HAP-1 (cell line): ENCODE measurements at regions not wholly inside any gene's neighbourhood (a gene's known extent, or its start where the extent isn't known, plus 50 kb on each side); places are given as distances from the start of the nearest gene placed in this dataset.

Source experiments
- DNase-seq, 2 experiments: peaks; one replicate each; pipeline ENCODE4 v3.0.0-alpha.2; 2016 to 2020; ENCODE audit warnings: low spot score in 2 of 2
- H3K27me3 ChIP-seq: fragments of 250-450 bp; sonication (Bioruptor Pico); 2 replicates; pipeline ENCODE4 v1.5.1; 2020; ENCODE audit warnings: low read depth, mild to moderate bottlenecking, moderate library complexity
- H3K36me3 ChIP-seq: fragments of 250-450 bp; sonication (Bioruptor Pico); replicated peaks from 2 replicates; pipeline ENCODE4 v1.5.1; 2020; ENCODE audit warnings: mild to moderate bottlenecking
- H3K4me1 ChIP-seq: fragments of 250-450 bp; sonication (Bioruptor Pico); 2 replicates; pipeline ENCODE4 v1.5.1; 2020; ENCODE audit warnings: mild to moderate bottlenecking
- H3K4me3 ChIP-seq: fragments of 250-450 bp; sonication (Bioruptor Pico); 2 replicates; pipeline ENCODE4 v1.5.1; 2020; ENCODE audit warnings: mild to moderate bottlenecking, moderate library complexity
- H3K9me3 ChIP-seq: fragments of 250-450 bp; sonication (Bioruptor Pico); 2 replicates; pipeline ENCODE4 v1.5.1; 2020; ENCODE audit warnings: mild to moderate bottlenecking, moderate library complexity
- in situ Hi-C: fragments of 300-500 bp; cut with MboI; formaldehyde crosslinking; loops from 3 replicates; pipeline ENCODE4 v1.14.3; 2020; ENCODE audit warnings: low sequenced_read_pairs, inconsistent platforms, mixed read lengths

GRCh38 chr15:62807539-62808130 lies 234.9 kb upstream of the TPM1 start:
- in situ Hi-C loops = no loop called here
- H3K36me3 ChIP-seq = no peaks in the 10 kb centered on the region
- no peaks in the 10 kb centered on the region for H3K27me3 ChIP-seq
- DNase-seq = no peak
- H3K9me3 ChIP-seq = no peaks in the 10 kb centered on the region
- no peak overlapping the region for H3K4me3 ChIP-seq
- peaks cover 27% of the 10 kb centered on the region for H3K4me1 ChIP-seq

- DNase-seq = peak; percentile 84
- H3K9me3 ChIP-seq = no peaks in the 10 kb centered on the region
- H3K27me3 ChIP-seq = no peaks in the 10 kb centered on the region
- H3K4me3 ChIP-seq = no peak overlapping the region
- peaks cover 19% of the 10 kb centered on the region for H3K4me1 ChIP-seq
- H3K36me3 ChIP-seq = no peaks in the 10 kb centered on the region
- in situ Hi-C loops = no loop called here
Observed at GRCh38 chr15:62809115-62809967, 233.2 kb upstream of the TPM1 start.

- peaks cover 19% of the 10 kb centered on the region for H3K4me1 ChIP-seq
- no peak overlapping the region for H3K4me3 ChIP-seq
- no peaks in the 10 kb centered on the region for H3K27me3 ChIP-seq
- DNase-seq = no peak
- H3K9me3 ChIP-seq = no peaks in the 10 kb centered on the region
- in situ Hi-C loops = no loop called here
- no peaks in the 10 kb centered on the region for H3K36me3 ChIP-seq
Observed at GRCh38 chr15:62809968-62810260, 232.6 kb upstream of the TPM1 start.

GRCh38 chr15:62812515-62812835 lies 230.1 kb upstream of the TPM1 start:
- Histone ChIP-seq H3K4me1 (peaks cover 19% of the 10 kb centered on the region), H3K27me3 (no peaks in the 10 kb centered on the region), H3K4me3 (no peak overlapping the region), H3K36me3 (no peaks in the 10 kb centered on the region), H3K9me3 (no peaks in the 10 kb centered on the region)
- in situ Hi-C loops = no loop called here
- DNase-seq = no peak

- H3K27me3 ChIP-seq = no peaks in the 10 kb centered on the region
- in situ Hi-C loops = no loop called here
Observed at GRCh38 chr15:62816342-62817069, 226.0 kb upstream of the TPM1 start.

GRCh38 chr15:62818691-62819090 lies 223.9 kb upstream of the TPM1 start:
- in situ Hi-C loops = no loop called here

More at GRCh38 chr15:62816342-62817069, 226.0 kb upstream of the TPM1 start:
- Histone ChIP-seq H3K4me1 (no peaks in the 10 kb centered on the region), H3K36me3 (no peaks in the 10 kb centered on the region), H3K4me3 (no peak overlapping the region), H3K9me3 (no peaks in the 10 kb centered on the region)
- DNase-seq = no peak

GRCh38 chr15:62821384-62822131 lies 221.0 kb upstream of the TPM1 start:
- no peaks in the 10 kb centered on the region for H3K4me1 ChIP-seq
- no peaks in the 10 kb centered on the region for H3K27me3 ChIP-seq
- H3K9me3 ChIP-seq = no peaks in the 10 kb centered on the region
- no peaks in the 10 kb centered on the region for H3K36me3 ChIP-seq
- no peak for DNase-seq
- H3K4me3 ChIP-seq = no peak overlapping the region
- in situ Hi-C loops = no loop called here

More at GRCh38 chr15:62818691-62819090, 223.9 kb upstream of the TPM1 start:
- H3K9me3 ChIP-seq = no peaks in the 10 kb centered on the region
- DNase-seq = no peak
- H3K4me3 ChIP-seq = no peak overlapping the region
- H3K27me3 ChIP-seq = no peaks in the 10 kb centered on the region
- no peaks in the 10 kb centered on the region for H3K36me3 ChIP-seq
- H3K4me1 ChIP-seq = no peaks in the 10 kb centered on the region

- DNase-seq = no peak
- Histone ChIP-seq H3K36me3 (no peaks in the 10 kb centered on the region), H3K4me1 (no peaks in the 10 kb centered on the region), H3K27me3 (no peaks in the 10 kb centered on the region), H3K9me3 (no peaks in the 10 kb centered on the region), H3K4me3 (no peak overlapping the region)
- in situ Hi-C loops = no loop called here
Observed at GRCh38 chr15:62822228-62822627, 220.3 kb upstream of the TPM1 start.

- no peaks in the 10 kb centered on the region for H3K9me3 ChIP-seq
- in situ Hi-C loops = no loop called here
- no peak for DNase-seq
Observed at GRCh38 chr15:62823561-62823960, 219.0 kb upstream of the TPM1 start.

GRCh38 chr15:62824111-62825015 lies 218.2 kb upstream of the TPM1 start:
- H3K27me3 ChIP-seq = no peaks in the 10 kb centered on the region
- DNase-seq = no peak
- H3K4me1 ChIP-seq = no peaks in the 10 kb centered on the region
- H3K4me3 ChIP-seq = no peak overlapping the region
- H3K36me3 ChIP-seq = no peaks in the 10 kb centered on the region
- no peaks in the 10 kb centered on the region for H3K9me3 ChIP-seq
- in situ Hi-C loops = no loop called here

More at GRCh38 chr15:62823561-62823960, 219.0 kb upstream of the TPM1 start:
- H3K27me3 ChIP-seq = no peaks in the 10 kb centered on the region
- no peak overlapping the region for H3K4me3 ChIP-seq
- no peaks in the 10 kb centered on the region for H3K36me3 ChIP-seq
- no peaks in the 10 kb centered on the region for H3K4me1 ChIP-seq

- no peaks in the 10 kb centered on the region for H3K4me1 ChIP-seq
- in situ Hi-C loops = no loop called here
- no peaks in the 10 kb centered on the region for H3K36me3 ChIP-seq
Observed at GRCh38 chr15:62825191-62825590, 217.4 kb upstream of the TPM1 start.

GRCh38 chr15:62826561-62826960 lies 216.0 kb upstream of the TPM1 start:
- DNase-seq = no peak
- Histone ChIP-seq H3K36me3 (no peaks in the 10 kb centered on the region), H3K9me3 (no peaks in the 10 kb centered on the region), H3K27me3 (no peaks in the 10 kb centered on the region), H3K4me1 (no peaks in the 10 kb centered on the region), H3K4me3 (no peak overlapping the region)
- in situ Hi-C loops = no loop called here

More at GRCh38 chr15:62825191-62825590, 217.4 kb upstream of the TPM1 start:
- DNase-seq = no peak
- Histone ChIP-seq H3K9me3 (no peaks in the 10 kb centered on the region), H3K27me3 (no peaks in the 10 kb centered on the region), H3K4me3 (no peak overlapping the region)

GRCh38 chr15:62828364-62828763 lies 214.2 kb upstream of the TPM1 start:
- H3K36me3 ChIP-seq = no peaks in the 10 kb centered on the region
- in situ Hi-C loops = no loop called here
- H3K4me1 ChIP-seq = no peaks in the 10 kb centered on the region
- H3K9me3 ChIP-seq = no peaks in the 10 kb centered on the region
- no peak for DNase-seq
- H3K4me3 ChIP-seq = no peak overlapping the region
- H3K27me3 ChIP-seq = no peaks in the 10 kb centered on the region
